B cell (primary cell): ENCODE measurements at regions not wholly inside any gene's neighbourhood (a gene's known extent, or its start where the extent isn't known, plus 50 kb on each side); places are given as distances from the start of the nearest gene placed in this dataset.

Experiments
- CTCF ChIP-seq: fragments of 200-600 bp; IDR thresholded peaks from one replicate; pipeline ENCODE4 v1.8.0; 2022; ENCODE audit warnings: antibody characterized with exemption, mild to moderate bottlenecking
- EZH2 ChIP-seq: IDR thresholded peaks from 2 replicates; pipeline ENCODE4 v1.6.1; 2012; ENCODE audit warnings: borderline replicate concordance, low read depth, mild to moderate bottlenecking, moderate library complexity, low read length; ENCODE audit not compliant: insufficient read depth, poor library complexity, severe bottlenecking

- TF ChIP-seq EZH2 (no peak), CTCF (no peak)
Measured at GRCh38 chr21:15422783-15423182, 307.0 kb upstream of the USP25 start.
